ENCODE measurements at regions not wholly inside any gene's neighbourhood (a gene's known extent, or its start where the extent isn't known, plus 50 kb on each side); places are given as distances from the start of the nearest gene placed in this dataset.
"Not testable (repeated sequence)": the region's sequence is repeated elsewhere in the genome, so short reads cannot be mapped to it uniquely, and the experiment has no call there.

- TF ChIP-seq, protein P1, sequence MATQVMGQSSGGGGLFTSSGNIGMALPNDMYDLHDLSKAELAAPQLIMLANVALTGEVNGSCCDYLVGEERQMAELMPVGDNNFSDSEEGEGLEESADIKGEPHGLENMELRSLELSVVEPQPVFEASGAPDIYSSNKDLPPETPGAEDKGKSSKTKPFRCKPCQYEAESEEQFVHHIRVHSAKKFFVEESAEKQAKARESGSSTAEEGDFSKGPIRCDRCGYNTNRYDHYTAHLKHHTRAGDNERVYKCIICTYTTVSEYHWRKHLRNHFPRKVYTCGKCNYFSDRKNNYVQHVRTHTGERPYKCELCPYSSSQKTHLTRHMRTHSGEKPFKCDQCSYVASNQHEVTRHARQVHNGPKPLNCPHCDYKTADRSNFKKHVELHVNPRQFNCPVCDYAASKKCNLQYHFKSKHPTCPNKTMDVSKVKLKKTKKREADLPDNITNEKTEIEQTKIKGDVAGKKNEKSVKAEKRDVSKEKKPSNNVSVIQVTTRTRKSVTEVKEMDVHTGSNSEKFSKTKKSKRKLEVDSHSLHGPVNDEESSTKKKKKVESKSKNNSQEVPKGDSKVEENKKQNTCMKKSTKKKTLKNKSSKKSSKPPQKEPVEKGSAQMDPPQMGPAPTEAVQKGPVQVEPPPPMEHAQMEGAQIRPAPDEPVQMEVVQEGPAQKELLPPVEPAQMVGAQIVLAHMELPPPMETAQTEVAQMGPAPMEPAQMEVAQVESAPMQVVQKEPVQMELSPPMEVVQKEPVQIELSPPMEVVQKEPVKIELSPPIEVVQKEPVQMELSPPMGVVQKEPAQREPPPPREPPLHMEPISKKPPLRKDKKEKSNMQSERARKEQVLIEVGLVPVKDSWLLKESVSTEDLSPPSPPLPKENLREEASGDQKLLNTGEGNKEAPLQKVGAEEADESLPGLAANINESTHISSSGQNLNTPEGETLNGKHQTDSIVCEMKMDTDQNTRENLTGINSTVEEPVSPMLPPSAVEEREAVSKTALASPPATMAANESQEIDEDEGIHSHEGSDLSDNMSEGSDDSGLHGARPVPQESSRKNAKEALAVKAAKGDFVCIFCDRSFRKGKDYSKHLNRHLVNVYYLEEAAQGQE (IDR thresholded peaks at IDR 0.05): not testable (repeated sequence)
- TF ChIP-seq POLR2A (IDR thresholded peaks at IDR 0.05; ENCODE audit: low read length); RNF2 (IDR thresholded peaks at IDR 0.05; ENCODE audit: borderline replicate concordance, low read depth); HDAC2 (IDR thresholded peaks at IDR 0.05); KDM1A (IDR thresholded peaks at IDR 0.05; ENCODE audit: low read depth); MAZ (IDR thresholded peaks at IDR 0.05; ENCODE audit: borderline replicate concordance, low read depth, low read length); RAD21 (conservative IDR thresholded peaks at IDR 0.05 in 1 of 2, IDR thresholded peaks at IDR 0.05 in 1 of 2); CEBPB (IDR thresholded peaks at IDR 0.05): not testable (repeated sequence)
- TF ChIP-seq, protein P2, sequence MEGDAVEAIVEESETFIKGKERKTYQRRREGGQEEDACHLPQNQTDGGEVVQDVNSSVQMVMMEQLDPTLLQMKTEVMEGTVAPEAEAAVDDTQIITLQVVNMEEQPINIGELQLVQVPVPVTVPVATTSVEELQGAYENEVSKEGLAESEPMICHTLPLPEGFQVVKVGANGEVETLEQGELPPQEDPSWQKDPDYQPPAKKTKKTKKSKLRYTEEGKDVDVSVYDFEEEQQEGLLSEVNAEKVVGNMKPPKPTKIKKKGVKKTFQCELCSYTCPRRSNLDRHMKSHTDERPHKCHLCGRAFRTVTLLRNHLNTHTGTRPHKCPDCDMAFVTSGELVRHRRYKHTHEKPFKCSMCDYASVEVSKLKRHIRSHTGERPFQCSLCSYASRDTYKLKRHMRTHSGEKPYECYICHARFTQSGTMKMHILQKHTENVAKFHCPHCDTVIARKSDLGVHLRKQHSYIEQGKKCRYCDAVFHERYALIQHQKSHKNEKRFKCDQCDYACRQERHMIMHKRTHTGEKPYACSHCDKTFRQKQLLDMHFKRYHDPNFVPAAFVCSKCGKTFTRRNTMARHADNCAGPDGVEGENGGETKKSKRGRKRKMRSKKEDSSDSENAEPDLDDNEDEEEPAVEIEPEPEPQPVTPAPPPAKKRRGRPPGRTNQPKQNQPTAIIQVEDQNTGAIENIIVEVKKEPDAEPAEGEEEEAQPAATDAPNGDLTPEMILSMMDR (IDR thresholded peaks at IDR 0.05): not testable (repeated sequence)
- TF ChIP-seq, protein P3, sequence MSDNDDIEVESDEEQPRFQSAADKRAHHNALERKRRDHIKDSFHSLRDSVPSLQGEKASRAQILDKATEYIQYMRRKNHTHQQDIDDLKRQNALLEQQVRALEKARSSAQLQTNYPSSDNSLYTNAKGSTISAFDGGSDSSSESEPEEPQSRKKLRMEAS (IDR thresholded peaks at IDR 0.05): not testable (repeated sequence)
Measured at GRCh38 chr3:4086662-4087061, 216.5 kb upstream of the SETMAR start.

Data from A549 (cell line).